GM12878 (cell line): ENCODE measurements at regions not wholly inside any gene's neighbourhood (a gene's known extent, or its start where the extent isn't known, plus 50 kb on each side); places are given as distances from the start of the nearest gene placed in this dataset.

Experiments
- ATAC-seq: fragments of 200-7000 bp; cut with Tn5 transposase; 3 replicates; pipeline ENCODE4 v1.9.1; 2020; ENCODE audit warnings: mild to moderate bottlenecking, moderate library complexity
- BruUV-seq: library from RNA; stranded (reverse); fragments of 400-500 nt; replicated peaks from 2 replicates; lab custom pipeline; 2021; lab: Mats Ljungman, UMichigan
- CTCF ChIA-PET: fragments of 300-600 bp; sonication (Branson Sonifier 250); formaldehyde crosslinking; extraction: SDS; loops from one replicate; lab custom pipeline; 2021; ENCODE audit warnings: inconsistent platforms; lab: Yijun Ruan, JAX
- POLR2A ChIA-PET: fragments of 350-600 bp; formaldehyde crosslinking; extraction: SDS; loops from one replicate; lab custom pipeline; 2021; ENCODE audit warnings: inconsistent platforms; lab: Charles Lee
- RAD21 ChIA-PET: fragments of 300-600 bp; sonication (Branson Sonifier 250); formaldehyde crosslinking; loops from one replicate; lab custom pipeline; 2023; ENCODE audit warnings: antibody characterized with exemption; ENCODE audit not compliant: unreplicated experiment; lab: Charles Lee
- SMC1A ChIA-PET: fragments of 300-600 bp; sonication (Branson Sonifier 250); formaldehyde crosslinking; loops from one replicate; lab custom pipeline; 2023; ENCODE audit not compliant: unreplicated experiment, uncharacterized antibody; lab: Charles Lee
- DNase-seq: peaks from one replicate; pipeline ENCODE4 v3.0.0-alpha.2; 2011; ENCODE audit warnings: low read depth, low spot score
- FAIRE-seq: peaks from 3 replicates; lab custom pipeline; 2011; peaks lifted over from hg19 to GRCh38; lab: Jason Lieb, UNC
- H2AFZ ChIP-seq: 2 replicates; pipeline ENCODE4 v1.6.0; 2011; ENCODE audit warnings: low read depth, low read length, control low read depth; ENCODE audit not compliant: control insufficient read depth
- H3K27ac ChIP-seq: 2 replicates; pipeline ENCODE4 v1.5.1; 2011; ENCODE audit warnings: control low read depth; ENCODE audit not compliant: control insufficient read depth, insufficient read depth
- H3K27me3 ChIP-seq, 2 experiments: replicated peaks in 1 of 2; 2 replicates each; pipeline versions ENCODE4 v1.6.0 to v1.6.1; 2011; ENCODE audit warnings: low read length in 1 of 2; ENCODE audit not compliant: control insufficient read depth in 2 of 2, insufficient read depth in 2 of 2
- H3K36me3 ChIP-seq, 2 experiments: 2 replicates each; pipeline ENCODE4 v1.5.1; 2011; ENCODE audit warnings: low read length in 1 of 2; ENCODE audit not compliant: control insufficient read depth in 2 of 2, insufficient read depth in 2 of 2
- H3K4me1 ChIP-seq: 2 replicates; pipeline ENCODE4 v1.6.1; 2011; ENCODE audit warnings: mild to moderate bottlenecking, low read length, moderate library complexity, mixed read lengths; ENCODE audit not compliant: control insufficient read depth, insufficient read depth
- H3K4me2 ChIP-seq: 2 replicates; pipeline ENCODE4 v1.6.0; 2011; ENCODE audit warnings: control low read depth; ENCODE audit not compliant: control insufficient read depth, insufficient read depth
- H3K4me3 ChIP-seq: fragments of 200-600 bp; sonication (generic); 2 replicates; pipeline ENCODE4 v1.5.1; 2016
- H3K79me2 ChIP-seq: 2 replicates; pipeline ENCODE4 v1.6.0; 2011; ENCODE audit warnings: low read length; ENCODE audit not compliant: control insufficient read depth, insufficient read depth
- H3K9ac ChIP-seq: 2 replicates; pipeline ENCODE4 v1.8.0; 2011; ENCODE audit warnings: low read length, control low read depth, mixed read lengths; ENCODE audit not compliant: control insufficient read depth, insufficient read depth
- H3K9me3 ChIP-seq: replicated peaks from 3 replicates; pipeline ENCODE4 v1.5.1; 2011; ENCODE audit warnings: mild to moderate bottlenecking, low read length; ENCODE audit not compliant: control insufficient read depth, insufficient read depth
- H4K20me1 ChIP-seq: 2 replicates; pipeline ENCODE4 v1.6.0; 2011; ENCODE audit not compliant: control insufficient read depth, insufficient read depth
- BCL11A ChIP-seq: IDR thresholded peaks from 2 replicates; pipeline ENCODE4 v1.6.1; 2011; ENCODE audit warnings: low read depth, low read length
- BHLHE40 ChIP-seq, 2 experiments: fragments of 450-650 bp in 1 of 2; IDR thresholded peaks; 2 replicates each; pipeline ENCODE4 v1.6.1; 2011 to 2017; ENCODE audit warnings: low read depth in 2 of 2, borderline replicate concordance in 1 of 2, improper control_type of control experiment in 1 of 2, low read length in 1 of 2, mild to moderate bottlenecking in 1 of 2
- EED ChIP-seq: sonication (generic); IDR thresholded peaks from 2 replicates; pipeline ENCODE4 v1.6.1; 2016; ENCODE audit warnings: antibody characterized with exemption, low read depth
- GATAD2B ChIP-seq: fragments of 450-650 bp; conservative IDR thresholded peaks from 2 replicates; pipeline ENCODE4 v1.6.1; 2017; ENCODE audit warnings: low read depth, mild to moderate bottlenecking, moderate library complexity
- HDAC6 ChIP-seq: fragments of 200-600 bp; sonication (generic); IDR thresholded peaks from one replicate; pipeline ENCODE4 v1.8.0; 2017; ENCODE audit warnings: antibody characterized with exemption; ENCODE audit not compliant: unreplicated experiment
- KLF5 ChIP-seq: fragments of 450-650 bp; IDR thresholded peaks from 2 replicates; pipeline ENCODE4 v1.6.1; 2014; ENCODE audit warnings: mild to moderate bottlenecking; ENCODE audit not compliant: partially characterized antibody
- MTA3 ChIP-seq: IDR thresholded peaks from 2 replicates; pipeline ENCODE4 v1.6.1; 2012; ENCODE audit warnings: low read length, inconsistent platforms, borderline replicate concordance
- NR2C2 ChIP-seq: IDR thresholded peaks from 2 replicates; pipeline ENCODE4 v1.6.1; 2011; ENCODE audit warnings: borderline replicate concordance, low read depth; ENCODE audit not compliant: control insufficient read depth, insufficient read length
- PBX3 ChIP-seq: IDR thresholded peaks from 2 replicates; pipeline ENCODE4 v1.6.1; 2011; ENCODE audit warnings: mild to moderate bottlenecking, low read depth, low read length, moderate library complexity; ENCODE audit not compliant: insufficient replicate concordance
- RAD21 ChIP-seq: IDR thresholded peaks from 2 replicates; pipeline ENCODE4 v1.6.1; 2011; ENCODE audit warnings: mild to moderate bottlenecking, low read depth, low read length, moderate library complexity; ENCODE audit not compliant: insufficient read depth
- RBBP5 ChIP-seq: fragments of 200-600 bp; sonication (generic); conservative IDR thresholded peaks from 2 replicates; pipeline ENCODE4 v1.6.1; 2016
- SMARCA5 ChIP-seq: fragments of 450-650 bp; IDR thresholded peaks from 2 replicates; pipeline ENCODE4 v1.6.1; 2017; ENCODE audit warnings: mild to moderate bottlenecking
- SMC3 ChIP-seq: IDR thresholded peaks from 2 replicates; pipeline ENCODE4 v1.6.1; 2011; ENCODE audit warnings: low read length, improper control_type of control experiment, borderline replicate concordance
- SREBF1 ChIP-seq: IDR thresholded peaks from 2 replicates; pipeline ENCODE4 v1.6.1; 2012; ENCODE audit warnings: mild to moderate bottlenecking, low read length
- STAT1 ChIP-seq: fragments of 450-650 bp; conservative IDR thresholded peaks from 2 replicates; pipeline ENCODE4 v1.6.1; 2014; ENCODE audit warnings: antibody characterized with exemption, mild to moderate bottlenecking
- TAF1 ChIP-seq: IDR thresholded peaks from 2 replicates; pipeline ENCODE4 v1.6.1; 2011; ENCODE audit warnings: mild to moderate bottlenecking, low read depth, low read length, borderline replicate concordance
- ZNF274 ChIP-seq: IDR thresholded peaks from one replicate; pipeline ENCODE4 v1.8.0; 2011; ENCODE audit not compliant: insufficient read length, insufficient read depth
- ZNF384 ChIP-seq: IDR thresholded peaks from 2 replicates; pipeline ENCODE4 v1.6.1; 2012; ENCODE audit warnings: low read depth, mild to moderate bottlenecking, low read length, improper control_type of control experiment, borderline replicate concordance
- WGBS: methylation state at CpG from one replicate; pipeline ENCODE4 v1.1.6; 2016; ENCODE audit warnings: low lambda C conversion rate; ENCODE audit not compliant: insufficient replicate concordance, insufficient coverage; ENCODE audit errors: missing lambda C conversion rate; 5-methylcytosine and 5-hydroxymethylcytosine counted together
- in situ Hi-C: fragments of 300-500 bp; cut with MboI; formaldehyde crosslinking; loops from 9 replicates; pipeline ENCODE4 v1.14.3; 2018; ENCODE audit warnings: mixed read lengths
- intact Hi-C: fragments of 100-400 bp; cut with micrococcal nuclease; formaldehyde crosslinking; loops from one replicate; pipeline ENCODE4 v1.14.2; 2022; ENCODE audit not compliant: unreplicated experiment

DNA sequence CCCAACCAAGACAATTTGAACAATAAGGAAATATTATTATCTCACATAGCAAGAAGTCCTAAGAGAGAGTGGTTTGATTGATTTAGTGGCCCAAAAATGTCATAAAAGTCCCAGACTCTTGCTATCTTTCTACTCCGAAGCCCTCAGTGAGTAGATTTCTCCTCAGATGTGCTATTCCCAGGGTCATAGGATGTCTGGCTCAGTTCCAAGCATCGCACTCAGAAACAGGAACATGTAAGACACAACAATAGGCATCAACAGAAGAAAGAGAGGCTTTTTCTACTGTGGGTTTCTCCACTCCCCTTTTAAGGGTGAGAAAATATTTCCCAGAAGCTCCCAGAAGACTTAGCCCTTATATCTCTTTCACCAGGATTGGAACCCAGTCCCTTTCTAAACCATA lies 188.1 kb upstream of the CDKN3 start:
- no peaks in the 10 kb centered on the region for H3K36me3 ChIP-seq
- WGBS, result 0% methylated on average over 2 of the region's 2 CpGs
- SMC1A ChIA-PET, result interaction anchor here (1.4 kb wide), 1 partner anchor 9 kb away, joined by 3 read pairs; no protein-coding TSS in a partner anchor
- no peak for ATAC-seq
- H4K20me1 ChIP-seq, result no peaks in the 10 kb centered on the region
- no TSS peak for BruUV-seq
- in situ Hi-C loops, result no loop called here
- no peaks in the 10 kb centered on the region; a peak in 2 of 4 replicates for H3K27me3 ChIP-seq
- no peak for FAIRE-seq
- H3K4me2 ChIP-seq, result no peak overlapping the region
- TF ChIP-seq BCL11A (no peak), TAF1 (no peak), ZNF274 (no peak), SREBF1 (no peak), STAT1 (no peak), SMC3 (no peak), SMARCA5 (no peak), NR2C2 (no peak), GATAD2B (no peak), KLF5 (no peak), ZNF384 (no peak), MTA3 (no peak), RBBP5 (no peak), BHLHE40 (IDR thresholded peaks at IDR 0.05; ENCODE audit: borderline replicate concordance in 1 of 2, low read depth in 2 of 2, low read length in 1 of 2) (no peak), EED (no peak), HDAC6 (no peak), PBX3 (no peak), RAD21 (no peak)
- TF ChIP-seq, all 136 proteins: peak for 0
- H3K9ac ChIP-seq, result no peak overlapping the region
- H3K9me3 ChIP-seq, result no peaks in the 10 kb centered on the region
- no peak overlapping the region for H3K4me3 ChIP-seq
- intact Hi-C loops, result no loop called here
- ChIA-PET POLR2A (no interaction called here), RAD21 (no interaction called here), CTCF (interaction anchor here (2.0 kb wide), 1 partner anchor 139 kb away, joined by 5 read pairs; no protein-coding TSS in a partner anchor)
- H3K27ac ChIP-seq, result no peak overlapping the region
- no peak for DNase-seq
- no peaks in the 10 kb centered on the region for H3K79me2 ChIP-seq
- H2AFZ ChIP-seq, result no peak overlapping the region
- H3K4me1 ChIP-seq, result no peaks in the 10 kb centered on the region
